Fibroblast of pulmonary artery (primary cell): ENCODE measurements at regions not wholly inside any gene's neighbourhood (a gene's known extent, or its start where the extent isn't known, plus 50 kb on each side); places are given as distances from the start of the nearest gene placed in this dataset.
A peak's percentile ranks its signal among the peaks of the same experiment; 100 is the strongest.

Experiments
- DNase-seq: peaks from one replicate; pipeline ENCODE4 v3.0.0-alpha.2; 2010; ENCODE audit warnings: low read depth
- H3K4me3 ChIP-seq: replicated peaks from 2 replicates; pipeline ENCODE4 v1.5.1; 2011; ENCODE audit warnings: low read depth, mild to moderate bottlenecking, control low read depth, low read length, moderate library complexity
- CTCF ChIP-seq: IDR thresholded peaks from 2 replicates; pipeline ENCODE4 v1.5.1; 2011; ENCODE audit warnings: mild to moderate bottlenecking, control low read depth, low read length, inconsistent platforms; ENCODE audit errors: missing control alignments

GRCh38 chr14:22185789-22186188 lies 403.2 kb downstream of the DAD1 start:
- TF ChIP-seq CTCF = no peak
- no peak for DNase-seq
- no peak overlapping the region for H3K4me3 ChIP-seq

- no peak overlapping the region for H3K4me3 ChIP-seq
- TF ChIP-seq CTCF = no peak
- peak; percentile 8 for DNase-seq
Observed at GRCh38 chr14:22185191-22185590, 403.8 kb downstream of the DAD1 start.

- TF ChIP-seq CTCF = no peak
- H3K4me3 ChIP-seq = no peak overlapping the region
- DNase-seq = no peak
Observed at GRCh38 chr14:22184830-22185168, 404.2 kb downstream of the DAD1 start.

GRCh38 chr14:22184157-22184829 lies 404.7 kb downstream of the DAD1 start:
- H3K4me3 ChIP-seq = no peak overlapping the region
- TF ChIP-seq CTCF = no peak
- DNase-seq = no peak

- no peak overlapping the region for H3K4me3 ChIP-seq
- TF ChIP-seq CTCF = no peak
- no peak for DNase-seq
Observed at GRCh38 chr14:22180045-22180444, 409.0 kb downstream of the DAD1 start.

GRCh38 chr14:22179190-22179589 lies 409.8 kb downstream of the DAD1 start:
- no peak for DNase-seq
- H3K4me3 ChIP-seq = no peak overlapping the region
- no peak for TF ChIP-seq CTCF

GRCh38 chr14:22178333-22178839 lies 410.6 kb downstream of the DAD1 start:
- DNase-seq = no peak
- no peak overlapping the region for H3K4me3 ChIP-seq
- no peak for TF ChIP-seq CTCF
